ENCODE measurements at regions not wholly inside any gene's neighbourhood (a gene's known extent, or its start where the extent isn't known, plus 50 kb on each side); places are given as distances from the start of the nearest gene placed in this dataset.

DNA sequence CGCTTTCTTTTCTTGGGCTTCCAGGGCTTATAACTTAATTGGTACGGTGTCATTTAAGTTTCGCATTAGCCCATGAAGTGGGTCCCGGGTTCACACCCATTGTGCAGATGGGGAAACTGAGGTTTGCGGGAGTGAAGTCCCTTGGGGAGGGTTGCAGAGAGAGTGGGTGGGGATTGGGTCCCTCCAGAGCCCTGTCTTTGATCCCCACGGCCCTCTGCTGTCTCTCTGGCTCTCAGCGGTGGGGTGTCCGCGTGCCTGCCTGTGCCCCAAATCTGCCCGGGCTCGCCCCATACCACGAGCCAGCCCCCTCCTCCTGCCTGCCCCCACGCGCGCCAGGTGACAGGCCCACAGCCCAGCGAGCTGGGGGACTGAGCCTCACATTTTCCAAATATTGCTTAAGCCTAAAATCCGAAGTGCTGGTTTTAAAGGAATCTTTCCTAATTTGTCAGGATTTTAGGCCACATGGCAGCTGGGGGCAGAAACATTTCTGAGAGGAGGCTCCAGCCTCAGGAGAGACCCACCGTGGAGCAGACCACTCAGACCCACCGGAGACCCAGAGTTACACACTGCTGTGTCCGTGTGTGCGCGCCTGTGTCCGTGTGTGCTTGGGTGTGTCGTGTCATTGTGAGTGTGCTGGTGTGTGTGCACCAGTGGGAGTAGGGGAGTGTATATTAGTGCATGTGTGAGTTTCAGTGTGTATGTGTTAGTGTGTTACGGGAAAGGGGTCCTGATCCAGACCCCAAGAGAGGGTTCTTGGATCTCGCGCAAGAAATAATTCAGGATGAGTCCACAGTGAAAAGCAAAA lies 159.5 kb upstream of the IER5L start:
- Histone ChIP-seq H3K4me1 (ENCODE audit: control insufficient read depth in 2 of 2, insufficient read depth in 2 of 2, low read length in 2 of 2) (peaks cover 20 to 28% of the 10 kb centered on the region in 2 donors), H3K9me3 (ENCODE audit: control insufficient read depth in 2 of 2, low read length in 2 of 2) (no peaks in the 10 kb centered on the region), H3K4me3 (ENCODE audit: low read length in 2 of 2) (no peak overlapping the region), H3K9ac (ENCODE audit: low read depth in 1 of 2, low read length in 2 of 2) (no peak overlapping the region), H3K27me3 (ENCODE audit: control insufficient read depth in 2 of 2, insufficient read depth in 2 of 2, low read length in 2 of 2) (peaks cover 3 to 4% of the 10 kb centered on the region in 2 donors), H3K36me3 (ENCODE audit: control insufficient read depth in 2 of 2, insufficient read depth in 2 of 2, low read length in 2 of 2) (no peaks in the 10 kb centered on the region), H3K27ac (ENCODE audit: low read depth in 2 of 2, low read length in 2 of 2) (peak overlapping the region in 1 of 2 donors; percentile 23)

DNA sequence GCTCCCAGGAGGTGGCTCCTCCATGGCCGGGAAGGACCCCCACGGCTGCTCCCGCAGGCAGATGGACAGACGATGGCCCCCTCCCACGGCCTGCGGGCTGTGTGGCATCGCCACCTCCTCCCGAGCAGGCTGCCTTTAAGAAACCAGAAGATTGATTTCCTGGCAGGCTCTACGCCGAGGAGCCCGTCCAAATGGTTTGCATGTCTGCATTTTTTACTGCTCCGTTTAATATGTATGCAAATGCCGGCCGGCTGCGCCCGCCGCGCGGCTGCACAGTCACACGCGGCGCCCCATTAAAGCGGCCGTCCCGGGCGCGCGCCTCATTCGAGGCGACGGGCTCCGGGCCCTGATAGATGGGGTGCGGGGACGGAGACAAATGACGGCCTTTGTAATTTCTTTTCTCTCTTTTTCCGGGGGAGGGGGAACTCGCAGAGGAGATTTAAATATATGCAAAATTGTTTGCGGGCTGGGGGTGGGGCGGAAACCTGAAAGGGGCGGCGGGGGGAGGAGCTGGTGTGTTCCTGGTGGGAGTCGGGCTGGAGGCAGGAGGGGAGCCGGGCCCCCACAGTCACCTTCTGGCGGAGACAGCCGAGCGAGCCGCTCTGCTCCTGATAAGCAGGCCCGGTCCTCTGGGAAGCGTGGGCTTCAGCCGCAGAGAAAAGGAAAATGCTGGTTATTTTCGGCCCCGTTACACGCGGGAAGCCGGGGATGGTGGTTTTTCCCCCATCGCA lies 158.7 kb upstream of the IER5L start:
- H3K4me3 ChIP-seq (ENCODE audit: low read length in 2 of 2), result peak overlapping the region; percentile 14 to 61
- no peaks in the 10 kb centered on the region for H3K36me3 ChIP-seq (ENCODE audit: control insufficient read depth in 2 of 2, insufficient read depth in 2 of 2, low read length in 2 of 2)
- peak overlapping the region; percentile 10 to 16 for H3K27ac ChIP-seq (ENCODE audit: low read depth in 2 of 2, low read length in 2 of 2)
- peaks cover 3 to 4% of the 10 kb centered on the region in 2 donors for H3K27me3 ChIP-seq (ENCODE audit: control insufficient read depth in 2 of 2, insufficient read depth in 2 of 2, low read length in 2 of 2)
- H3K9ac ChIP-seq (ENCODE audit: low read depth in 1 of 2, low read length in 2 of 2), result peak overlapping the region; percentile 40 to 47
- peaks cover 20 to 28% of the 10 kb centered on the region in 2 donors for H3K4me1 ChIP-seq (ENCODE audit: control insufficient read depth in 2 of 2, insufficient read depth in 2 of 2, low read length in 2 of 2)
- no peaks in the 10 kb centered on the region for H3K9me3 ChIP-seq (ENCODE audit: control insufficient read depth in 2 of 2, low read length in 2 of 2)

DNA sequence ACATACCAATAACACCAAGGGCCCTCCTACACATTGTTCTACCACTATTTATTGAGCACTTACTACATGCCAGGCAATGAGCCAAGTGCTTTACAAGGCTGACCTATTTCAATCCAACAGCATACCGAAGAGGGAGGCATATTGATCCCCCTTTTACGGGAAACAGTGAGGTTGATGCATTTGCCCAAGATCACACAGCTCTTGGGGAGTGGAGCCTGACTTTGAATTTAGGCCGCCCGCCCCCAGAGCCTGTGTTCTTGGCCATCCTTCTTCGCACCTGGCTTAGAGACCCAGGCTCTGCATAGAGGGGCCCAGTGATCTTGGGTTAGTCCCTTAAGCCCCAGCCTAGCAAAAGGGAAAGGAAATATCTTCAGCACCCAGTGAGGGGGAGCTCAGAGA lies 158.1 kb upstream of the IER5L start:
- Histone ChIP-seq H3K36me3 (ENCODE audit: control insufficient read depth in 2 of 2, insufficient read depth in 2 of 2, low read length in 2 of 2) (no peaks in the 10 kb centered on the region), H3K27me3 (ENCODE audit: control insufficient read depth in 2 of 2, insufficient read depth in 2 of 2, low read length in 2 of 2) (peaks cover 3 to 4% of the 10 kb centered on the region in 2 donors), H3K4me1 (ENCODE audit: control insufficient read depth in 2 of 2, insufficient read depth in 2 of 2, low read length in 2 of 2) (peaks cover 20 to 28% of the 10 kb centered on the region in 2 donors), H3K27ac (ENCODE audit: low read depth in 2 of 2, low read length in 2 of 2) (peak overlapping the region; percentile 38 to 61), H3K9ac (ENCODE audit: low read depth in 1 of 2, low read length in 2 of 2) (peak overlapping the region; percentile 40 to 47), H3K9me3 (ENCODE audit: control insufficient read depth in 2 of 2, low read length in 2 of 2) (no peaks in the 10 kb centered on the region), H3K4me3 (ENCODE audit: low read length in 2 of 2) (peak overlapping the region; percentile 14 to 61)

GRCh38 chr9:129335464-129336129 lies 157.5 kb upstream of the IER5L start:
- Histone ChIP-seq H3K4me1 (ENCODE audit: control insufficient read depth in 2 of 2, insufficient read depth in 2 of 2, low read length in 2 of 2) (peaks cover 20 to 28% of the 10 kb centered on the region in 2 donors), H3K36me3 (ENCODE audit: control insufficient read depth in 2 of 2, insufficient read depth in 2 of 2, low read length in 2 of 2) (no peaks in the 10 kb centered on the region), H3K9me3 (ENCODE audit: control insufficient read depth in 2 of 2, low read length in 2 of 2) (no peaks in the 10 kb centered on the region), H3K4me3 (ENCODE audit: low read length in 2 of 2) (no peak overlapping the region), H3K9ac (ENCODE audit: low read depth in 1 of 2, low read length in 2 of 2) (no peak overlapping the region), H3K27ac (ENCODE audit: low read depth in 2 of 2, low read length in 2 of 2) (peak overlapping the region; percentile 38 to 61), H3K27me3 (ENCODE audit: control insufficient read depth in 2 of 2, insufficient read depth in 2 of 2, low read length in 2 of 2) (peaks cover 3 to 4% of the 10 kb centered on the region in 2 donors)

DNA sequence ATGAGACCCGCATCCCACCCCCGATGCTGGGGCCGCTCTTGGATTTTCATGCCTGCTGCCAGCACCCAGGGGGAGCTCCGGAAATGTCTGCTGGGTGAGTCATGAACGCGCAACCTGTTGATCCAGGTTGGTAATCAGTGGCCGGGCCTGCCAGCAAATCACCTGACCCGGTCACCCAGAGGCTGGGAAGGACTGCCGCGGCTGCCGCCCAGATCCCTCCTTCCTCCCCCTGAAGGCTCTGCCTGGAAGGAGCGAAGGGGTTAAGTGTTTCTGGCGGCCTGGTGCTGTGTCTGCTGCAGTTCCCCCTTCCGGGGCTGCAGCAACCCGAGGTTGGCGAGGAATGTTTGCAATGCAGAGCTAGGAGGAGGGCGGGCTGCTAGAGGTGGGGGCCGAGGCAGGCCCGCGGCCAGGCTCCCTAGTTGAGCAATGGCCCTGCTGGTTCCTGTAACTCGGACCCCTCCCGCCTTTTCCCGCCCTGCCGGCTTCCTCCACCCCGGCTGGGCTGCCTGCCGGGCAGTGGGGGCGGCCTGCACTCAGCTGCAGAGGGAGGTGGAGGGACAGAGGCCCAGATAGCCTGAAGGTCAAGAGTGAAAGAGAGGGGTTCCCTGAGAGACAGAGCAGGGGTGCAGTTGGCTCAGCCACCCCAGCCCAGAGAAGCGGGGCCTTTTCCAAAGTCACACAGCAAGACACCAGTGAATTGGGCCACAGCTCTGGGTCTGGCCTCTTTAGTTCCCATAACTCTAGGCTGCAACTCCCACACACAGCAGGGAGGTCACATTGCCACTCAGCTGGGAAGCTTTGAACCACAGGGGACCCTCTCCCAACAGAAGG lies 156.3 kb upstream of the IER5L start:
- H3K27ac ChIP-seq (ENCODE audit: low read depth in 2 of 2, low read length in 2 of 2), result peak overlapping the region; percentile 67 to 77
- H3K27me3 ChIP-seq (ENCODE audit: control insufficient read depth in 2 of 2, insufficient read depth in 2 of 2, low read length in 2 of 2), result peaks cover 0 to 4% of the 10 kb centered on the region in 2 donors
- H3K4me1 ChIP-seq (ENCODE audit: control insufficient read depth in 2 of 2, insufficient read depth in 2 of 2, low read length in 2 of 2), result peaks cover 20 to 28% of the 10 kb centered on the region in 2 donors
- peak overlapping the region; percentile 36 to 44 for H3K4me3 ChIP-seq (ENCODE audit: low read length in 2 of 2)
- H3K9me3 ChIP-seq (ENCODE audit: control insufficient read depth in 2 of 2, low read length in 2 of 2), result no peaks in the 10 kb centered on the region
- peak overlapping the region; percentile 32 to 52 for H3K9ac ChIP-seq (ENCODE audit: low read depth in 1 of 2, low read length in 2 of 2)
- H3K36me3 ChIP-seq (ENCODE audit: control insufficient read depth in 2 of 2, insufficient read depth in 2 of 2, low read length in 2 of 2), result no peaks in the 10 kb centered on the region

- peak overlapping the region in 1 of 2 donors; percentile 44 for H3K4me3 ChIP-seq (ENCODE audit: low read length in 2 of 2)
- peaks cover 0 to 4% of the 10 kb centered on the region in 2 donors for H3K27me3 ChIP-seq (ENCODE audit: control insufficient read depth in 2 of 2, insufficient read depth in 2 of 2, low read length in 2 of 2)
- peak overlapping the region; percentile 67 to 77 for H3K27ac ChIP-seq (ENCODE audit: low read depth in 2 of 2, low read length in 2 of 2)
- peaks cover 20 to 28% of the 10 kb centered on the region in 2 donors for H3K4me1 ChIP-seq (ENCODE audit: control insufficient read depth in 2 of 2, insufficient read depth in 2 of 2, low read length in 2 of 2)
- no peaks in the 10 kb centered on the region for H3K36me3 ChIP-seq (ENCODE audit: control insufficient read depth in 2 of 2, insufficient read depth in 2 of 2, low read length in 2 of 2)
- H3K9me3 ChIP-seq (ENCODE audit: control insufficient read depth in 2 of 2, low read length in 2 of 2), result no peaks in the 10 kb centered on the region
- H3K9ac ChIP-seq (ENCODE audit: low read depth in 1 of 2, low read length in 2 of 2), result peak overlapping the region; percentile 32 to 52
Observed at GRCh38 chr9:129333617-129334104, 155.6 kb upstream of the IER5L start.

DNA sequence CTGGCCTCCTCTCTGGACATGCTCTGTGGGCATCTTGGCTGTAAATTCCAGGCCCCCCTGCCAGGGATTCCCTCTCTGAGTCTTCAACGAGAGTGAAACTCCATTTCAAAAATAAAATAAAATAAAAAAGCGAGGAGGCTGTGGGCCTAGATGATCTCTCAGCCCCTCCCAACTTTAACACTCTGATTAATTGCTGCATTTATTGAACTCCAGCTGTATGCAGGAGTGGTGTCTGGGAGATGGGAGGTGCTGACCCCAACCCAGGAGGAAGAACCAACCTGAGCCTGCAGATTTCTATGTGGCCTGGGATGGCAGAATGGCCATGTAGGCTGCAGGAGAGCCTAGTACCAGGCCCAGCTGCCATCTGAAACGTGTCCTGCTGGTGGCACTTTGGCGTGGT lies 154.5 kb upstream of the IER5L start:
- no peaks in the 10 kb centered on the region for H3K9me3 ChIP-seq (ENCODE audit: control insufficient read depth in 2 of 2, low read length in 2 of 2)
- H3K9ac ChIP-seq (ENCODE audit: low read depth in 1 of 2, low read length in 2 of 2), result no peak overlapping the region
- peaks cover 0 to under 1% of the 10 kb centered on the region in 2 donors for H3K27me3 ChIP-seq (ENCODE audit: control insufficient read depth in 2 of 2, insufficient read depth in 2 of 2, low read length in 2 of 2)
- H3K4me3 ChIP-seq (ENCODE audit: low read length in 2 of 2), result no peak overlapping the region
- peaks cover 20 to 31% of the 10 kb centered on the region in 2 donors for H3K4me1 ChIP-seq (ENCODE audit: control insufficient read depth in 2 of 2, insufficient read depth in 2 of 2, low read length in 2 of 2)
- no peak overlapping the region for H3K27ac ChIP-seq (ENCODE audit: low read depth in 2 of 2, low read length in 2 of 2)
- H3K36me3 ChIP-seq (ENCODE audit: control insufficient read depth in 2 of 2, insufficient read depth in 2 of 2, low read length in 2 of 2), result no peaks in the 10 kb centered on the region

- H3K36me3 ChIP-seq (ENCODE audit: control insufficient read depth in 2 of 2, insufficient read depth in 2 of 2, low read length in 2 of 2), result no peaks in the 10 kb centered on the region
- no peaks in the 10 kb centered on the region for H3K9me3 ChIP-seq (ENCODE audit: control insufficient read depth in 2 of 2, low read length in 2 of 2)
- no peaks in the 10 kb centered on the region for H3K27me3 ChIP-seq (ENCODE audit: control insufficient read depth in 2 of 2, insufficient read depth in 2 of 2, low read length in 2 of 2)
- peaks cover 20 to 31% of the 10 kb centered on the region in 2 donors for H3K4me1 ChIP-seq (ENCODE audit: control insufficient read depth in 2 of 2, insufficient read depth in 2 of 2, low read length in 2 of 2)
- H3K27ac ChIP-seq (ENCODE audit: low read depth in 2 of 2, low read length in 2 of 2), result no peak overlapping the region
- H3K9ac ChIP-seq (ENCODE audit: low read depth in 1 of 2, low read length in 2 of 2), result no peak overlapping the region
- no peak overlapping the region for H3K4me3 ChIP-seq (ENCODE audit: low read length in 2 of 2)
Observed at GRCh38 chr9:129331772-129332500, 153.9 kb upstream of the IER5L start.

- H3K4me3 ChIP-seq (ENCODE audit: low read length in 2 of 2), result no peak overlapping the region
- H3K9me3 ChIP-seq (ENCODE audit: control insufficient read depth in 2 of 2, low read length in 2 of 2), result no peaks in the 10 kb centered on the region
- no peaks in the 10 kb centered on the region for H3K27me3 ChIP-seq (ENCODE audit: control insufficient read depth in 2 of 2, insufficient read depth in 2 of 2, low read length in 2 of 2)
- no peak overlapping the region for H3K9ac ChIP-seq (ENCODE audit: low read depth in 1 of 2, low read length in 2 of 2)
- H3K36me3 ChIP-seq (ENCODE audit: control insufficient read depth in 2 of 2, insufficient read depth in 2 of 2, low read length in 2 of 2), result no peaks in the 10 kb centered on the region
- peaks cover 19 to 28% of the 10 kb centered on the region in 2 donors for H3K4me1 ChIP-seq (ENCODE audit: control insufficient read depth in 2 of 2, insufficient read depth in 2 of 2, low read length in 2 of 2)
- H3K27ac ChIP-seq (ENCODE audit: low read depth in 2 of 2, low read length in 2 of 2), result no peak overlapping the region
Observed at GRCh38 chr9:129331493-129331765, 153.4 kb upstream of the IER5L start.
